GM19372 (cell line): ENCODE measurements at regions not wholly inside any gene's neighbourhood (a gene's known extent, or its start where the extent isn't known, plus 50 kb on each side); places are given as distances from the start of the nearest gene placed in this dataset.

ENCODE experiments used
- ATAC-seq: cut with Tn5 transposase; IDR thresholded peaks from one replicate; pipeline ENCODE4 v1.9.1; 2021; ENCODE audit warnings: mild to moderate bottlenecking, low read depth, moderate library complexity; ENCODE audit not compliant: unreplicated experiment

DNA sequence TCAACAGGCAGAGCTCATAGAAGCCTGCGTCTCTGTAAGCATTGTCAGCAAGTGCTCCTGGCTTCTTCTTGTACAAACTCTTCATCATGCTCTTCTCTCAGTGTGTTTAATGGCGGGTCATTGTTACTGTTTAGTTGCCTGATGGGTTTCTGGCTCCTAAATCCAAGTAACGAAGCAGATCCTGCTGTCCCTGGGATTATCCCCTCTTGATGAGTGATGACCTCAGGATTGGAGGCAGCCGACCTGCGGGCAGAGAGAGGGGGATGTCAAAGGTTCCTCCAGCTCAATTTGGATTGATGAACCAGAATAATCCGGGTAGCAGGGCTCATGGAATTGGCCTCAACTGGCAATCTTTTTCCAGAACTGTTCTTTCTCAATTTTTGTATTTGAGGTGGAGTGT lies 66.1 kb upstream of the BARHL2 start:
- ATAC-seq: no peak

DNA sequence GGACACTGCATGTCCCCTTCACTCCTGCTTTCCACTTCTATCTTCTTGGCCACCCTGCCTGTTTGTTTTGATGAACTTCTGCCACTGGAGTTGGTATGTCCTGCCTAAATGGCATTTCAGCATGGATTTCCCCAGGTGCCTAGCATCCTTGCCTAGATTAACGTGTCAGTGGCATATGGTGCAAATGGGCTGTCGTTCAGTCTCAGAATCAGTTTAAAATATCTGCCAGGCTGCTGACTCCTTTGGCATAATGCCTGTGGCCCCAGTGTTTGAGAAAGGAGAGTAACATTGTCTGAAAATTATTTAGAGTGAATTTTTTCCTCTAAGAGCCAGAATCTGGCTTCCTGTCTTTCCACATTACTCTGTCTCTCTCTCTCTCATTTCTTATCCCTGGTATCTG lies 64.9 kb upstream of the BARHL2 start:
- no peak for ATAC-seq

DNA sequence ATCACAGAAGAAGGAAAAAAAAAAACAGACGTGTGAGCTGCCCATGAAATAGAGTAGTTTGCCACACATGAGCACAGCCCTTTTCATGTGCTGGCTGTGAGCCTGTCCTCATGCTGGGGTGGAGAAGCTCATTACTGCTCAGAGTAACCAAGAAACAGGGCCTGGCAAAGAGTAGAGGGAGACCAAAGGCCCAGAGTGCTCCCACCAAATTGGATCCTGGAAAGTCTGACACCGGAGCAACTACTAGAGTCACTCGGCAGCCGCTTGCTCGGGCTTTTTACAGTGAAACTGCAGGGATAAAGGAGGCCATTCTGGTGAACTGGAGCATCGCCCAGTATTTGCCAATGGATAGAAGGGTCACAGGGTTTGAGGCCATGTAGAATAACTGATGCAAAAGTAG lies 64.4 kb upstream of the BARHL2 start:
- ATAC-seq: no peak

DNA sequence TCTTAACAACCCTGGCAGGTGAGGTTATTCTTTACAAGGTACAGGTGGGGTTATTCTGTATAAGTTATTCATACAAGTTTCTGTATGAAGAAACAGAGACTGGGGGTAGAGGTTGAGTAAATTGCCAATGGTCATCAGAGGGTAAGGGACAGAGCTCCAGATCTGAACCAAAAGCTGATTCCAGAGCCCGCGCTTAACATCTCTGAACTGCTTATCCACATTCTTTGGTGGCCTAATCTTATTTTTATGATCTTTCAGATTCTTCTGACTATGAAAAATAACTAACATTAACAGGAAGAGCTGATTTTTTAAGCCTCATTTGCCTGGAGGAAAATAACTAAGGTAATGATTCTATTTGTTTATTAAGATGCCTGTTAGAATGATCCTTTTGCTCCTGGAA lies 63.9 kb upstream of the BARHL2 start:
- ATAC-seq: no peak

DNA sequence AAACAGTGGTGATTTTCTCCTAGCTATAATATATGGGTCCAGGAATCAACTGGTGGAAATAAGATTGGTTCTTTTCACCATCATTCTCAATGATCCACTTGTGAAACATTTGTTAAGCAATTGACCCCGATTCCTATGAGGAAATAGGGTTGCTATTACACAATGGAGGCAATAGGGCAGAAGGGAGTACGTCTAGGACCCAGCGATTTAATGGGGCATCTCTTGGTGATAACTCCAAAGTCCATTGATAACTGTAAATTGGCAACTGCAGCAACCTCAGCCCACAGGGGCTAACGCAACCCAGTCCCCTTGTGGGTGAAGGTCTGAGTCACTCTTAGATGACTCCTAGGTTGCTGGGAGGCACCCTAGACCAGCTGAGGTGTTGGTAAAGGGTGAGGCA lies 62.5 kb upstream of the BARHL2 start:
- ATAC-seq: no peak

DNA sequence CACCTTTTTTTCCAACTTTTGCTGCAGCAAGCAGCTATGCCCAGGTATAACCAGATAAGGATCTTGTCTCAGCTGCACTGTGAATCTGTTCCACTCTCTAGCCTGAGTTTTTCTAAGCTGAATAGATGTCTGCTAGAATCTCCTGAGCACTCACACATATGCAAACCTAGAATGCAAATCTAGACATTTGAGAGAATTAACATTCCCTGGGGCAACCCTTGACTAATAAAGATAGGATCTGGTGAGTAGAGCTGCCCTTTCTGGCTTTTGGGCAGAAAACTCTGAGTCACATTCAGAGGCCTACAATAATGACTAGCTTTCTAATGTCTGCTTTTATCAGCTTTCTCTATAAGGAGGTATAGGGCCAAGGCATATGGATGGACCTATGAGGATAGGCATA lies 61.4 kb upstream of the BARHL2 start:
- no peak for ATAC-seq

DNA sequence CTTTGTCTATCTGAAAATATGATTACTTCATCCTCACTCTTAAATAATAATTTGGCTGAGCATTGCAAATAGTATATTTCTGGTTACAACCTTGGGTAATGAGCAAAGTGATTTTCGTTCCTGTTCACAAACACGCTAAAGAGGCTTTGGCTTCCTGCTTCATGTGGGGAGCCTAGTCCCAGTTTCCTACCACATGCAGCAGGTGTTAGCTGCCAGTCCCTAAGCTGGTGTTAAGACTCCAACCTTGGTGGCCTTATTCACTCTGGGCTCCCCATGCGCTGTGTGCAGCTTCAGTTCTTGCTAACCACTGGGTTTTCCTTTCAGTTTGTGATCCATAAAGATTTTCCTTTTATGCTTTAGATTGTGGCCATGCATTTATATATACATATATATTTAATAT lies 56.7 kb upstream of the BARHL2 start:
- no peak for ATAC-seq

DNA sequence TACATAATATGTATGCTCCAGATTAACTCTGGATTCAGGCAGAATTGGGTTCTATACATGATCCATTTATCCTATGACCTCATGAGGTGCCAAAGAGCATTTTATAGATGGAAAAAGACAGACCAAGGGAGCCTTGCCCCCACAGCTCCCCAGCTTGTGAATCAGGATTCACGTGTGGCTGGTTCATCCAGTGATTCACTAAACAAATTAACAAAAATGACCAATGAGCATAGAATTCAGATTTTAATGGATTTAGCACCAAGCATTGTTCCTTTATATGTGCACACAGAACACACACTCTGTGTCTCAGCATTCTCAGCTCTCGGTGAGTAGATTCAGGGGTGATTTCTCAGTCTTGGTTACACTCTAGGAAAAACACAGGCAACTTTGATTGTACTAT lies 51.7 kb upstream of the BARHL2 start:
- ATAC-seq: no peak

DNA sequence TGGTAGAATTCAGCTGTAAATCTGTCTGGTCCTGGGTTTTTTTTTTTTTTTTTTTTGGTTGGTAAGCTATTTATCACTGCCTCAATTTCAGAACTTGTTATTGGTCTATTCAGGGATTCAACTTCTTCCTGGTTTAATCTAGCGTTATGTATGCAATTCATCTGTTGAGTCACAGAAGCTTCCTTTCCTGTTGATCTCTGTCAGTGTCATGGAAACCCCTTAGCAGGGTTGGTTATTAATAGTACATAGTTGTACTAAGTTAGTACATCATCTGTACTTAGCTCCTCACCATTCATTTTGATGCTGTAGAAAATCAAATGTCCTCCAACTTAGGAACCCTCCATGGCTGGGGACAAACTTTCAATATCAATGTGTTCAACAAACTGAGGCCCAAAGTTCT lies 51.0 kb upstream of the BARHL2 start:
- no peak for ATAC-seq
